PC-9 (cell line): ENCODE measurements at regions not wholly inside any gene's neighbourhood (a gene's known extent, or its start where the extent isn't known, plus 50 kb on each side); places are given as distances from the start of the nearest gene placed in this dataset.
"Not testable (repeated sequence)": the region's sequence is repeated elsewhere in the genome, so short reads cannot be mapped to it uniquely, and the experiment has no call there.

ENCODE experiments used
- EZH2 ChIP-seq: fragments of 200-600 bp; sonication (generic); IDR thresholded peaks from 2 replicates; pipeline ENCODE4 v1.8.0; 2017; ENCODE audit warnings: antibody characterized with exemption, low read depth
- TF ChIP-seq, protein P1 (sequence below): fragments of 200-600 bp; sonication (generic); conservative IDR thresholded peaks from 2 replicates; pipeline ENCODE4 v1.6.1; 2017; ENCODE audit warnings: mixed run types, antibody characterized with exemption, mild to moderate bottlenecking, moderate library complexity

DNA sequence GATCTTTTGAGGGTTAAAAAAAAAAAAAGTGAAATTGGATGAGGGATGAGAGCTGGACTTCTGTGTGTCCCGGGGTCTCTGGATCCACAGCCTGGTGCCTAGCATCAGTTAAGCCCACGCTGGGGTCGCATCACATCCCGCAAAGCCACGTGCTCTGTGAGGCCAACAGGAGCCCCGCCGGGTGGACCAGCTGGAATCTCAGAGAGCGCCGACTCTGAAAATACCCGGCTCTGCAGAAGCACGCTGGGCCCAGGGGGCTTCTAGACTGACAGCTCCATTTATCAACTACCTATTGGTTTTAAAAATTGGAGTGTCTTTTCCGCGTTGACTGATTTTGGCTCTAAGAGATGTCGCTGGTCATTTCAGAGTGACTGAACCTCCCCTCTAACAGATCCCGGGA lies 164.1 kb upstream of the PLGLB2 start:
- TF ChIP-seq, protein P1, sequence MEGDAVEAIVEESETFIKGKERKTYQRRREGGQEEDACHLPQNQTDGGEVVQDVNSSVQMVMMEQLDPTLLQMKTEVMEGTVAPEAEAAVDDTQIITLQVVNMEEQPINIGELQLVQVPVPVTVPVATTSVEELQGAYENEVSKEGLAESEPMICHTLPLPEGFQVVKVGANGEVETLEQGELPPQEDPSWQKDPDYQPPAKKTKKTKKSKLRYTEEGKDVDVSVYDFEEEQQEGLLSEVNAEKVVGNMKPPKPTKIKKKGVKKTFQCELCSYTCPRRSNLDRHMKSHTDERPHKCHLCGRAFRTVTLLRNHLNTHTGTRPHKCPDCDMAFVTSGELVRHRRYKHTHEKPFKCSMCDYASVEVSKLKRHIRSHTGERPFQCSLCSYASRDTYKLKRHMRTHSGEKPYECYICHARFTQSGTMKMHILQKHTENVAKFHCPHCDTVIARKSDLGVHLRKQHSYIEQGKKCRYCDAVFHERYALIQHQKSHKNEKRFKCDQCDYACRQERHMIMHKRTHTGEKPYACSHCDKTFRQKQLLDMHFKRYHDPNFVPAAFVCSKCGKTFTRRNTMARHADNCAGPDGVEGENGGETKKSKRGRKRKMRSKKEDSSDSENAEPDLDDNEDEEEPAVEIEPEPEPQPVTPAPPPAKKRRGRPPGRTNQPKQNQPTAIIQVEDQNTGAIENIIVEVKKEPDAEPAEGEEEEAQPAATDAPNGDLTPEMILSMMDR, result not testable (repeated sequence)
- TF ChIP-seq EZH2, result not testable (repeated sequence)
